Loucy (cell line): ENCODE measurements at regions not wholly inside any gene's neighbourhood (a gene's known extent, or its start where the extent isn't known, plus 50 kb on each side); places are given as distances from the start of the nearest gene placed in this dataset.

ENCODE experiments used
- EZH2phosphoT487 ChIP-seq: fragments of 200-600 bp; IDR thresholded peaks from 2 replicates; pipeline ENCODE4 v1.6.1; 2018; ENCODE audit warnings: antibody characterized with exemption, mild to moderate bottlenecking, moderate library complexity, borderline replicate concordance
- TF ChIP-seq, protein P1 (sequence below): fragments of 200-600 bp; sonication (generic); conservative IDR thresholded peaks from 2 replicates; pipeline ENCODE4 v1.5.1; 2014; ENCODE audit warnings: mild to moderate bottlenecking, antibody characterized with exemption, low read length

DNA sequence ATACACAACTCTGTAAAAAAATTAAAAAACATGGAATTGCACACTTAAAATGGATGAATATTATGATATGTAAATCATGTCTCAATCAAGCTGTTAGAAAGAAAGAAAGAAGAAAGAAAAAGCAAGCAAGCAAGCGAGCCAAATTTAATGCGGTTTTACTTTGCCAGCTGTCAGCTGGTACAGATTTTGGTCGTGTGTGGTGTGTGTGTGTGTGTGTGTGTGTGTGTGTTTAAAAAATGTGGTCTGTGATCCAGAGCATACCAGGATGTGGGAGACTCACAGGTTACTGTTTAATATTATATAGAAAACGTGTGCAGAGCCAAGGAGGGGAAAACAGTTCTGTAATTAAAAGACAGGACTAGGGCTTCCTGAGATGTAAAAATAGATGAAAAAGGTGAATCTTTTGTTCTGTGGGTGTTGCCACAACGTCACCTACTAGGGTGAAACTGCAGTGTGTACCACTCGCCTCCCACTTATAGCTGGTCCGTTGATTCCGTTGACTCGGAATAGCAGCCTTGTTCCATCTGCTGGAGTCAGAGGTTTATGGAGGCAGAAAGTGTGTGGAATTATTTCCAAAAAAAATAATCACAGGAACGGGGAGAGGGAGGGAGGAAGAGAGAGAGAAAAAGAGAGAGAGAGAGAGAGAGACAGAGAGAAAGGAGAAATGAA, 197.7 kb downstream of the BCAS1 start:
- TF ChIP-seq, protein P1, sequence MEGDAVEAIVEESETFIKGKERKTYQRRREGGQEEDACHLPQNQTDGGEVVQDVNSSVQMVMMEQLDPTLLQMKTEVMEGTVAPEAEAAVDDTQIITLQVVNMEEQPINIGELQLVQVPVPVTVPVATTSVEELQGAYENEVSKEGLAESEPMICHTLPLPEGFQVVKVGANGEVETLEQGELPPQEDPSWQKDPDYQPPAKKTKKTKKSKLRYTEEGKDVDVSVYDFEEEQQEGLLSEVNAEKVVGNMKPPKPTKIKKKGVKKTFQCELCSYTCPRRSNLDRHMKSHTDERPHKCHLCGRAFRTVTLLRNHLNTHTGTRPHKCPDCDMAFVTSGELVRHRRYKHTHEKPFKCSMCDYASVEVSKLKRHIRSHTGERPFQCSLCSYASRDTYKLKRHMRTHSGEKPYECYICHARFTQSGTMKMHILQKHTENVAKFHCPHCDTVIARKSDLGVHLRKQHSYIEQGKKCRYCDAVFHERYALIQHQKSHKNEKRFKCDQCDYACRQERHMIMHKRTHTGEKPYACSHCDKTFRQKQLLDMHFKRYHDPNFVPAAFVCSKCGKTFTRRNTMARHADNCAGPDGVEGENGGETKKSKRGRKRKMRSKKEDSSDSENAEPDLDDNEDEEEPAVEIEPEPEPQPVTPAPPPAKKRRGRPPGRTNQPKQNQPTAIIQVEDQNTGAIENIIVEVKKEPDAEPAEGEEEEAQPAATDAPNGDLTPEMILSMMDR = no peak
- no peak for TF ChIP-seq EZH2phosphoT487
